GM12878 (cell line): ENCODE measurements at regions not wholly inside any gene's neighbourhood (a gene's known extent, or its start where the extent isn't known, plus 50 kb on each side); places are given as distances from the start of the nearest gene placed in this dataset.

Source experiments
- ATAC-seq: fragments of 200-7000 bp; cut with Tn5 transposase; 3 replicates; pipeline ENCODE4 v1.9.1; 2020; ENCODE audit warnings: mild to moderate bottlenecking, moderate library complexity
- BruUV-seq: library from RNA; stranded (reverse); fragments of 400-500 nt; replicated peaks from 2 replicates; lab custom pipeline; 2021; lab: Mats Ljungman, UMichigan
- CTCF ChIA-PET: fragments of 300-600 bp; sonication (Branson Sonifier 250); formaldehyde crosslinking; extraction: SDS; loops from one replicate; lab custom pipeline; 2021; ENCODE audit warnings: inconsistent platforms; lab: Yijun Ruan, JAX
- POLR2A ChIA-PET: fragments of 350-600 bp; formaldehyde crosslinking; extraction: SDS; loops from one replicate; lab custom pipeline; 2021; ENCODE audit warnings: inconsistent platforms; lab: Charles Lee
- RAD21 ChIA-PET: fragments of 300-600 bp; sonication (Branson Sonifier 250); formaldehyde crosslinking; loops from one replicate; lab custom pipeline; 2023; ENCODE audit warnings: antibody characterized with exemption; ENCODE audit not compliant: unreplicated experiment; lab: Charles Lee
- SMC1A ChIA-PET: fragments of 300-600 bp; sonication (Branson Sonifier 250); formaldehyde crosslinking; loops from one replicate; lab custom pipeline; 2023; ENCODE audit not compliant: unreplicated experiment, uncharacterized antibody; lab: Charles Lee
- DNase-seq: peaks from one replicate; pipeline ENCODE4 v3.0.0-alpha.2; 2011; ENCODE audit warnings: low read depth, low spot score
- FAIRE-seq: peaks from 3 replicates; lab custom pipeline; 2011; peaks lifted over from hg19 to GRCh38; lab: Jason Lieb, UNC
- H2AFZ ChIP-seq: 2 replicates; pipeline ENCODE4 v1.6.0; 2011; ENCODE audit warnings: low read depth, low read length, control low read depth; ENCODE audit not compliant: control insufficient read depth
- H3K27ac ChIP-seq: 2 replicates; pipeline ENCODE4 v1.5.1; 2011; ENCODE audit warnings: control low read depth; ENCODE audit not compliant: control insufficient read depth, insufficient read depth
- H3K27me3 ChIP-seq, 2 experiments: replicated peaks in 1 of 2; 2 replicates each; pipeline versions ENCODE4 v1.6.0 to v1.6.1; 2011; ENCODE audit warnings: low read length in 1 of 2; ENCODE audit not compliant: control insufficient read depth in 2 of 2, insufficient read depth in 2 of 2
- H3K36me3 ChIP-seq, 2 experiments: 2 replicates each; pipeline ENCODE4 v1.5.1; 2011; ENCODE audit warnings: low read length in 1 of 2; ENCODE audit not compliant: control insufficient read depth in 2 of 2, insufficient read depth in 2 of 2
- H3K4me1 ChIP-seq: 2 replicates; pipeline ENCODE4 v1.6.1; 2011; ENCODE audit warnings: mild to moderate bottlenecking, low read length, moderate library complexity, mixed read lengths; ENCODE audit not compliant: control insufficient read depth, insufficient read depth
- H3K4me2 ChIP-seq: 2 replicates; pipeline ENCODE4 v1.6.0; 2011; ENCODE audit warnings: control low read depth; ENCODE audit not compliant: control insufficient read depth, insufficient read depth
- H3K4me3 ChIP-seq: fragments of 200-600 bp; sonication (generic); 2 replicates; pipeline ENCODE4 v1.5.1; 2016
- H3K79me2 ChIP-seq: 2 replicates; pipeline ENCODE4 v1.6.0; 2011; ENCODE audit warnings: low read length; ENCODE audit not compliant: control insufficient read depth, insufficient read depth
- H3K9ac ChIP-seq: 2 replicates; pipeline ENCODE4 v1.8.0; 2011; ENCODE audit warnings: low read length, control low read depth, mixed read lengths; ENCODE audit not compliant: control insufficient read depth, insufficient read depth
- H3K9me3 ChIP-seq: replicated peaks from 3 replicates; pipeline ENCODE4 v1.5.1; 2011; ENCODE audit warnings: mild to moderate bottlenecking, low read length; ENCODE audit not compliant: control insufficient read depth, insufficient read depth
- H4K20me1 ChIP-seq: 2 replicates; pipeline ENCODE4 v1.6.0; 2011; ENCODE audit not compliant: control insufficient read depth, insufficient read depth
- ESRRA ChIP-seq: IDR thresholded peaks from 2 replicates; pipeline ENCODE4 v1.6.1; 2012; ENCODE audit warnings: mild to moderate bottlenecking, low read length, improper control_type of control experiment
- FOXK2 ChIP-seq: fragments of 450-650 bp; IDR thresholded peaks from 2 replicates; pipeline ENCODE4 v1.6.1; 2017; ENCODE audit warnings: mild to moderate bottlenecking, moderate library complexity
- IRF4 ChIP-seq: IDR thresholded peaks from 2 replicates; pipeline ENCODE4 v1.6.1; 2011; ENCODE audit warnings: low read depth, low read length
- JUNB ChIP-seq: IDR thresholded peaks from 2 replicates; pipeline ENCODE4 v1.6.1; 2016; ENCODE audit warnings: antibody characterized with exemption, mild to moderate bottlenecking
- MYB ChIP-seq: fragments of 150-350 bp; IDR thresholded peaks from 2 replicates; pipeline ENCODE4 v1.6.1; 2014; ENCODE audit warnings: mild to moderate bottlenecking, low read depth, low read length, borderline replicate concordance
- PML ChIP-seq: IDR thresholded peaks from 2 replicates; pipeline ENCODE4 v1.6.1; 2012; ENCODE audit warnings: low read length, inconsistent platforms
- SREBF2 ChIP-seq: IDR thresholded peaks from 2 replicates; pipeline ENCODE4 v1.6.1; 2012; ENCODE audit warnings: mild to moderate bottlenecking, low read length
- SUPT20H ChIP-seq: IDR thresholded peaks from 2 replicates; pipeline ENCODE4 v1.6.1; 2011; ENCODE audit warnings: low read depth, mild to moderate bottlenecking, low read length, moderate library complexity, borderline replicate concordance; ENCODE audit not compliant: control insufficient read depth
- TBL1XR1 ChIP-seq: IDR thresholded peaks from 2 replicates; pipeline ENCODE4 v1.6.1; 2012; ENCODE audit warnings: low read depth, low read length, improper control_type of control experiment
- ZNF217 ChIP-seq: fragments of 450-650 bp; IDR thresholded peaks from 2 replicates; pipeline ENCODE4 v1.6.1; 2017; ENCODE audit warnings: antibody characterized with exemption, mild to moderate bottlenecking
- WGBS: methylation state at CpG from one replicate; pipeline ENCODE4 v1.1.6; 2016; ENCODE audit warnings: low lambda C conversion rate; ENCODE audit not compliant: insufficient replicate concordance, insufficient coverage; ENCODE audit errors: missing lambda C conversion rate; 5-methylcytosine and 5-hydroxymethylcytosine counted together
- in situ Hi-C: fragments of 300-500 bp; cut with MboI; formaldehyde crosslinking; loops from 9 replicates; pipeline ENCODE4 v1.14.3; 2018; ENCODE audit warnings: mixed read lengths
- intact Hi-C: fragments of 100-400 bp; cut with micrococcal nuclease; formaldehyde crosslinking; loops from one replicate; pipeline ENCODE4 v1.14.2; 2022; ENCODE audit not compliant: unreplicated experiment
- TF ChIP-seq, protein P1 (sequence below): IDR thresholded peaks from 2 replicates; pipeline ENCODE4 v1.6.1; 2011; ENCODE audit warnings: borderline replicate concordance, low read depth, mild to moderate bottlenecking, moderate library complexity, low read length; ENCODE audit not compliant: insufficient read depth, poor library complexity, severe bottlenecking
- TF ChIP-seq, protein P2 (sequence below): fragments of 450-650 bp; IDR thresholded peaks from 2 replicates; pipeline ENCODE4 v1.6.1; 2018; ENCODE audit warnings: borderline replicate concordance, mild to moderate bottlenecking; ENCODE audit not compliant: partially characterized antibody

GRCh38 chr18:70826571-70826970, 537.7 kb downstream of the SOCS6 start:
- WGBS, result 15% methylated on average over 2 of the region's 2 CpGs
- DNase-seq (no peak), FAIRE-seq (no peak), ATAC-seq (no peak)
- Histone ChIP-seq H3K4me3 (no peak overlapping the region), H3K4me2 (no peak overlapping the region), H3K27me3 (no peaks in the 10 kb centered on the region), H3K9ac (no peak overlapping the region), H4K20me1 (no peaks in the 10 kb centered on the region), H3K9me3 (no peaks in the 10 kb centered on the region), H2AFZ (no peak overlapping the region), H3K4me1 (no peaks in the 10 kb centered on the region), H3K79me2 (no peaks in the 10 kb centered on the region), H3K36me3 (no peaks in the 10 kb centered on the region), H3K27ac (no peak overlapping the region)
- TF ChIP-seq TBL1XR1, result no peak
- TF ChIP-seq, protein P1, sequence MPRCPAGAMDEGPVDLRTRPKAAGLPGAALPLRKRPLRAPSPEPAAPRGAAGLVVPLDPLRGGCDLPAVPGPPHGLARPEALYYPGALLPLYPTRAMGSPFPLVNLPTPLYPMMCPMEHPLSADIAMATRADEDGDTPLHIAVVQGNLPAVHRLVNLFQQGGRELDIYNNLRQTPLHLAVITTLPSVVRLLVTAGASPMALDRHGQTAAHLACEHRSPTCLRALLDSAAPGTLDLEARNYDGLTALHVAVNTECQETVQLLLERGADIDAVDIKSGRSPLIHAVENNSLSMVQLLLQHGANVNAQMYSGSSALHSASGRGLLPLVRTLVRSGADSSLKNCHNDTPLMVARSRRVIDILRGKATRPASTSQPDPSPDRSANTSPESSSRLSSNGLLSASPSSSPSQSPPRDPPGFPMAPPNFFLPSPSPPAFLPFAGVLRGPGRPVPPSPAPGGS, result no peak
- no peak for TF ChIP-seq SREBF2
- no peak for TF ChIP-seq PML
- no peak for TF ChIP-seq IRF4
- no peak for TF ChIP-seq ESRRA
- no peak for TF ChIP-seq FOXK2
- RAD21 ChIA-PET, result no interaction called here
- CTCF ChIA-PET, result no interaction called here
- BruUV-seq, result no TSS peak
- SMC1A ChIA-PET, result no interaction called here
- intact Hi-C loops (no loop called here), in situ Hi-C loops (no loop called here)
- POLR2A ChIA-PET, result interaction anchor here (0.6 kb wide), 1 partner anchor 44 kb away, joined by 3 read pairs; no protein-coding TSS in a partner anchor

DNA sequence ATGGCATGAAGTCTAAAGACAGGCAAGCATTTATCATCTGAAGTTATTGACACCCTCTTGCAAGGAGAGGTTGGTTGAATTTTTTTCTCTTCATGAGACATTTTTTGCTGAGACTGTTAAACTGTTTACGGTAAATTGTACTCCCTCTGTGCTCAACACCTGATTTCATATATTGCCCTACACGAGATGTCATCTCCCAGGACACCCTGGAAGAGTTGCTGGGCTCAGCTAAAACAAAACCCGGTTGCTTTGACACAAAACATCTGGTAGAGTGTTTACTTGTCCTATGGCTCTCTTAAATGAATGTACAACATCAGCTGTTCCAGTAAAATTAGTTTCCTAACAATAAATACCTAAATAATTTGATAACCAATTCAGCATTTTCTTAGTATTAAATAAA, 533.8 kb downstream of the SOCS6 start:
- Histone ChIP-seq H3K9me3 (no peaks in the 10 kb centered on the region), H4K20me1 (no peaks in the 10 kb centered on the region), H3K27me3 (no peaks in the 10 kb centered on the region), H3K79me2 (no peaks in the 10 kb centered on the region), H3K27ac (no peak overlapping the region), H3K4me1 (no peaks in the 10 kb centered on the region), H3K36me3 (no peaks in the 10 kb centered on the region), H3K4me2 (no peak overlapping the region), H2AFZ (no peak overlapping the region), H3K4me3 (no peak overlapping the region), H3K9ac (no peak overlapping the region)
- ATAC-seq (no peak), FAIRE-seq (no peak), DNase-seq (no peak)
- ChIA-PET RAD21 (no interaction called here), CTCF (no interaction called here), SMC1A (no interaction called here), POLR2A (no interaction called here)
- no TSS peak for BruUV-seq
- in situ Hi-C loops (no loop called here), intact Hi-C loops (no loop called here)
- TF ChIP-seq ZNF217 (no peak), MYB (no peak), JUNB (no peak), SUPT20H (no peak)
- TF ChIP-seq, protein P2, sequence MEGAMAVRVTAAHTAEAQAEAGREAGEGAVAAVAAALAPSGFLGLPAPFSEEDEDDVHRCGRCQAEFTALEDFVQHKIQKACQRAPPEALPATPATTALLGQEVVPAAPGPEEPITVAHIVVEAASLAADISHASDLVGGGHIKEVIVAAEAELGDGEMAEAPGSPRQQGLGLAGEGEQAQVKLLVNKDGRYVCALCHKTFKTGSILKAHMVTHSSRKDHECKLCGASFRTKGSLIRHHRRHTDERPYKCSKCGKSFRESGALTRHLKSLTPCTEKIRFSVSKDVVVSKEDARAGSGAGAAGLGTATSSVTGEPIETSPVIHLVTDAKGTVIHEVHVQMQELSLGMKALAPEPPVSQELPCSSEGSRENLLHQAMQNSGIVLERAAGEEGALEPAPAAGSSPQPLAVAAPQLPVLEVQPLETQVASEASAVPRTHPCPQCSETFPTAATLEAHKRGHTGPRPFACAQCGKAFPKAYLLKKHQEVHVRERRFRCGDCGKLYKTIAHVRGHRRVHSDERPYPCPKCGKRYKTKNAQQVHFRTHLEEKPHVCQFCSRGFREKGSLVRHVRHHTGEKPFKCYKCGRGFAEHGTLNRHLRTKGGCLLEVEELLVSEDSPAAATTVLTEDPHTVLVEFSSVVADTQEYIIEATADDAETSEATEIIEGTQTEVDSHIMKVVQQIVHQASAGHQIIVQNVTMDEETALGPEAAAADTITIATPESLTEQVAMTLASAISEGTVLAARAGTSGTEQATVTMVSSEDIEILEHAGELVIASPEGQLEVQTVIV, result no peak
- WGBS, result 24% methylated on average over 3 of the region's 3 CpGs
